ENCODE measurements at regions not wholly inside any gene's neighbourhood (a gene's known extent, or its start where the extent isn't known, plus 50 kb on each side); places are given as distances from the start of the nearest gene placed in this dataset.

GRCh38 chr7:67675971-67676370 lies 679.3 kb downstream of the TYW1 start:
- H4K20me1 ChIP-seq (ENCODE audit: insufficient read depth, low read length), result no peaks in the 10 kb centered on the region
- H3K79me2 ChIP-seq (ENCODE audit: low read length), result no peaks in the 10 kb centered on the region
- DNase-seq, result no peak
- H3K4me1 ChIP-seq (ENCODE audit: low read length), result no peaks in the 10 kb centered on the region
- H3F3A ChIP-seq (ENCODE audit: insufficient read depth, low read length), result no peaks in the 10 kb centered on the region
- H3K9me2 ChIP-seq (replicated peaks; ENCODE audit: insufficient read depth, low read length), result no peaks in the 10 kb centered on the region
- no peak overlapping the region for H2AFZ ChIP-seq (ENCODE audit: low read length)
- H3K9ac ChIP-seq (ENCODE audit: low read length), result no peak overlapping the region
- TF ChIP-seq EZH2 (optimal IDR thresholded peaks at IDR 0.05; ENCODE audit: low read depth, low read length) (no peak), CTCF (IDR thresholded peaks at IDR 0.05; ENCODE audit: low read length) (no peak), EZH2phosphoT487 (IDR thresholded peaks at IDR 0.05; ENCODE audit: low read length) (no peak)
- H3K27ac ChIP-seq (ENCODE audit: low read length), result no peak overlapping the region
- H3K4me2 ChIP-seq (ENCODE audit: low read depth, low read length), result no peak overlapping the region
- no peaks in the 10 kb centered on the region for H3K27me3 ChIP-seq (replicated peaks; ENCODE audit: insufficient read depth, low read length)
- no peaks in the 10 kb centered on the region for H3K9me3 ChIP-seq (replicated peaks; ENCODE audit: insufficient read depth, low read length)
- H3K36me3 ChIP-seq (replicated peaks; ENCODE audit: insufficient read depth, low read length), result no peaks in the 10 kb centered on the region
- no peak overlapping the region for H3K4me3 ChIP-seq (ENCODE audit: low read length)

GRCh38 chr7:67678419-67678818 lies 681.8 kb downstream of the TYW1 start:
- Histone ChIP-seq H3K4me2 (ENCODE audit: low read depth, low read length) (no peak overlapping the region), H3K9me3 (replicated peaks; ENCODE audit: insufficient read depth, low read length) (no peaks in the 10 kb centered on the region), H3K9me2 (replicated peaks; ENCODE audit: insufficient read depth, low read length) (no peaks in the 10 kb centered on the region), H3K27me3 (replicated peaks; ENCODE audit: insufficient read depth, low read length) (no peaks in the 10 kb centered on the region), H3K4me3 (ENCODE audit: low read length) (no peak overlapping the region), H3K9ac (ENCODE audit: low read length) (no peak overlapping the region), H4K20me1 (ENCODE audit: insufficient read depth, low read length) (no peaks in the 10 kb centered on the region), H3K4me1 (ENCODE audit: low read length) (no peaks in the 10 kb centered on the region), H3F3A (ENCODE audit: insufficient read depth, low read length) (no peaks in the 10 kb centered on the region), H3K27ac (ENCODE audit: low read length) (no peak overlapping the region), H2AFZ (ENCODE audit: low read length) (no peak overlapping the region), H3K79me2 (ENCODE audit: low read length) (no peaks in the 10 kb centered on the region), H3K36me3 (replicated peaks; ENCODE audit: insufficient read depth, low read length) (no peaks in the 10 kb centered on the region)
- DNase-seq, result no peak
- TF ChIP-seq CTCF (IDR thresholded peaks at IDR 0.05; ENCODE audit: low read length), result no peak

GRCh38 chr7:67683628-67684027 lies 687.0 kb downstream of the TYW1 start:
- Histone ChIP-seq H3K27ac (ENCODE audit: low read length) (no peak overlapping the region), H4K20me1 (ENCODE audit: insufficient read depth, low read length) (no peaks in the 10 kb centered on the region), H3K9ac (ENCODE audit: low read length) (no peak overlapping the region), H3K79me2 (ENCODE audit: low read length) (no peaks in the 10 kb centered on the region), H2AFZ (ENCODE audit: low read length) (no peak overlapping the region), H3K27me3 (replicated peaks; ENCODE audit: insufficient read depth, low read length) (no peaks in the 10 kb centered on the region), H3K9me3 (replicated peaks; ENCODE audit: insufficient read depth, low read length) (no peaks in the 10 kb centered on the region), H3K9me2 (replicated peaks; ENCODE audit: insufficient read depth, low read length) (no peaks in the 10 kb centered on the region), H3K36me3 (replicated peaks; ENCODE audit: insufficient read depth, low read length) (no peaks in the 10 kb centered on the region), H3F3A (ENCODE audit: insufficient read depth, low read length) (no peaks in the 10 kb centered on the region), H3K4me1 (ENCODE audit: low read length) (no peaks in the 10 kb centered on the region), H3K4me3 (ENCODE audit: low read length) (no peak overlapping the region), H3K4me2 (ENCODE audit: low read depth, low read length) (no peak overlapping the region)
- TF ChIP-seq CTCF (IDR thresholded peaks at IDR 0.05; ENCODE audit: low read length) (no peak), EZH2 (optimal IDR thresholded peaks at IDR 0.05; ENCODE audit: low read depth, low read length) (no peak), EZH2phosphoT487 (IDR thresholded peaks at IDR 0.05; ENCODE audit: low read length) (no peak)
- no peak for DNase-seq

GRCh38 chr7:67690700-67691099 lies 694.1 kb downstream of the TYW1 start:
- DNase-seq, result no peak
- Histone ChIP-seq H3K27ac (ENCODE audit: low read length) (no peak overlapping the region), H3F3A (ENCODE audit: insufficient read depth, low read length) (no peaks in the 10 kb centered on the region), H3K36me3 (replicated peaks; ENCODE audit: insufficient read depth, low read length) (no peaks in the 10 kb centered on the region), H3K27me3 (replicated peaks; ENCODE audit: insufficient read depth, low read length) (no peaks in the 10 kb centered on the region), H3K79me2 (ENCODE audit: low read length) (no peaks in the 10 kb centered on the region), H3K9me3 (replicated peaks; ENCODE audit: insufficient read depth, low read length) (no peaks in the 10 kb centered on the region), H3K9ac (ENCODE audit: low read length) (no peak overlapping the region), H3K4me1 (ENCODE audit: low read length) (no peaks in the 10 kb centered on the region), H3K4me2 (ENCODE audit: low read depth, low read length) (no peak overlapping the region), H2AFZ (ENCODE audit: low read length) (no peak overlapping the region), H3K9me2 (replicated peaks; ENCODE audit: insufficient read depth, low read length) (no peaks in the 10 kb centered on the region), H4K20me1 (ENCODE audit: insufficient read depth, low read length) (no peaks in the 10 kb centered on the region), H3K4me3 (ENCODE audit: low read length) (no peak overlapping the region)
- TF ChIP-seq CTCF (IDR thresholded peaks at IDR 0.05; ENCODE audit: low read length) (no peak), EZH2 (optimal IDR thresholded peaks at IDR 0.05; ENCODE audit: low read depth, low read length) (no peak), EZH2phosphoT487 (IDR thresholded peaks at IDR 0.05; ENCODE audit: low read length) (no peak)
